HG02885 (cell line): ENCODE measurements at regions not wholly inside any gene's neighbourhood (a gene's known extent, or its start where the extent isn't known, plus 50 kb on each side); places are given as distances from the start of the nearest gene placed in this dataset.

ENCODE experiments used
- ATAC-seq: cut with Tn5 transposase; IDR thresholded peaks from one replicate; pipeline ENCODE4 v1.9.1; 2021; ENCODE audit warnings: mild to moderate bottlenecking; ENCODE audit not compliant: unreplicated experiment, poor library complexity

GRCh38 chr1:101316256-101316655, 79.4 kb downstream of the S1PR1 start:
- ATAC-seq: no peak

GRCh38 chr1:101316799-101317198, 80.0 kb downstream of the S1PR1 start:
- no peak for ATAC-seq

- ATAC-seq: no peak
Observed at GRCh38 chr1:101317590-101317989, 80.8 kb downstream of the S1PR1 start.

- ATAC-seq: no peak
Observed at GRCh38 chr1:101323535-101323934, 86.7 kb downstream of the S1PR1 start.

- ATAC-seq: no peak
Observed at GRCh38 chr1:101325144-101325543, 88.3 kb downstream of the S1PR1 start.

GRCh38 chr1:101330427-101331130, 93.8 kb downstream of the S1PR1 start:
- no peak for ATAC-seq

GRCh38 chr1:101331794-101332193, 95.0 kb downstream of the S1PR1 start:
- no peak for ATAC-seq

GRCh38 chr1:101332633-101333032, 95.8 kb downstream of the S1PR1 start:
- ATAC-seq: no peak

GRCh38 chr1:101333186-101333585, 96.4 kb downstream of the S1PR1 start:
- ATAC-seq: no peak

GRCh38 chr1:101337968-101338367, 101.1 kb downstream of the S1PR1 start:
- no peak for ATAC-seq

GRCh38 chr1:101338714-101339430, 102.1 kb downstream of the S1PR1 start:
- ATAC-seq: no peak

GRCh38 chr1:101344745-101345144, 107.9 kb downstream of the S1PR1 start:
- ATAC-seq: peak; percentile 59

GRCh38 chr1:101346419-101346818, 109.6 kb downstream of the S1PR1 start:
- ATAC-seq: no peak

GRCh38 chr1:101356013-101356412, 119.2 kb downstream of the S1PR1 start:
- no peak for ATAC-seq

GRCh38 chr1:101356604-101357443, 120.0 kb downstream of the S1PR1 start:
- ATAC-seq: peak; percentile 33

- ATAC-seq: peak; percentile 98
Observed at GRCh38 chr1:101357444-101357986, 120.7 kb downstream of the S1PR1 start.

- no peak for ATAC-seq
Observed at GRCh38 chr1:101360506-101360905, 123.7 kb downstream of the S1PR1 start.

- peak; percentile 48 for ATAC-seq
Observed at GRCh38 chr1:101363891-101364318, 127.1 kb downstream of the S1PR1 start.

GRCh38 chr1:101364370-101365120, 127.7 kb downstream of the S1PR1 start:
- ATAC-seq: peak; percentile 73

GRCh38 chr1:101365186-101365585, 128.4 kb downstream of the S1PR1 start:
- no peak for ATAC-seq
